Fibroblast of lung (primary cell): ENCODE measurements at regions not wholly inside any gene's neighbourhood (a gene's known extent, or its start where the extent isn't known, plus 50 kb on each side); places are given as distances from the start of the nearest gene placed in this dataset.

ENCODE experiments used
- EZH2 ChIP-seq: IDR thresholded peaks from 2 replicates; pipeline ENCODE4 v1.5.1; 2012; ENCODE audit warnings: low read length, control low read depth, mild to moderate bottlenecking; ENCODE audit errors: missing control alignments
- TF ChIP-seq, protein P1 (sequence below), 2 donors: IDR thresholded peaks in 1 of 2; conservative IDR thresholded peaks in 1 of 2; 1 replicate in 1 of 2; 2 replicates in 1 of 2; pipeline ENCODE4 v1.5.1; 2011 to 2012; ENCODE audit warnings: low read length in 2 of 2, control low read depth in 1 of 2, inconsistent platforms in 1 of 2, low read depth in 1 of 2, mild to moderate bottlenecking in 1 of 2

DNA sequence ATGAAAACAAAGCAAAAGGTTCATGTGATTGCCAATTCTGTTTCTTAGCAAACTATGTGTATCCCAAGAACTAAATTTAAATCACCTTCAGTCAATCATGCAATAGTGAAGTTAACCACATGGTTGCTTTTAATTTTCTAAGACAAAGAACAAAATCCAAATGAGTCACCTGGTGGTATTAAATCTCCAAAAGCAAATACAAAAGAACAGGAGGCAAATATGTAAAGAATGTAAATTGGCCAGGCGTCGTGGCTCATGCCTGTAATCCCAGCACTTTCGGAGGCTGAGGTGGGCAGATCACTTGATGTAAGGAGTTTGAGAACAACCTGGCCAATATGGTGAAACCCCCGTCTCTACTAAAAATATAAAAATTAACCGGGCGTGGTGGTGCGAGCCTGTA lies 54.2 kb upstream of the PIK3R4 start:
- TF ChIP-seq EZH2: no peak
- TF ChIP-seq, protein P1, sequence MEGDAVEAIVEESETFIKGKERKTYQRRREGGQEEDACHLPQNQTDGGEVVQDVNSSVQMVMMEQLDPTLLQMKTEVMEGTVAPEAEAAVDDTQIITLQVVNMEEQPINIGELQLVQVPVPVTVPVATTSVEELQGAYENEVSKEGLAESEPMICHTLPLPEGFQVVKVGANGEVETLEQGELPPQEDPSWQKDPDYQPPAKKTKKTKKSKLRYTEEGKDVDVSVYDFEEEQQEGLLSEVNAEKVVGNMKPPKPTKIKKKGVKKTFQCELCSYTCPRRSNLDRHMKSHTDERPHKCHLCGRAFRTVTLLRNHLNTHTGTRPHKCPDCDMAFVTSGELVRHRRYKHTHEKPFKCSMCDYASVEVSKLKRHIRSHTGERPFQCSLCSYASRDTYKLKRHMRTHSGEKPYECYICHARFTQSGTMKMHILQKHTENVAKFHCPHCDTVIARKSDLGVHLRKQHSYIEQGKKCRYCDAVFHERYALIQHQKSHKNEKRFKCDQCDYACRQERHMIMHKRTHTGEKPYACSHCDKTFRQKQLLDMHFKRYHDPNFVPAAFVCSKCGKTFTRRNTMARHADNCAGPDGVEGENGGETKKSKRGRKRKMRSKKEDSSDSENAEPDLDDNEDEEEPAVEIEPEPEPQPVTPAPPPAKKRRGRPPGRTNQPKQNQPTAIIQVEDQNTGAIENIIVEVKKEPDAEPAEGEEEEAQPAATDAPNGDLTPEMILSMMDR (conservative IDR thresholded peaks at IDR 0.05 in 1 of 2, IDR thresholded peaks at IDR 0.05 in 1 of 2; ENCODE audit: low read depth in 1 of 2, low read length in 2 of 2): no peak
